ENCODE measurements at regions not wholly inside any gene's neighbourhood (a gene's known extent, or its start where the extent isn't known, plus 50 kb on each side); places are given as distances from the start of the nearest gene placed in this dataset.

- H3K36me3 ChIP-seq (replicated peaks in 1 of 2; ENCODE audit: control insufficient read depth in 1 of 2, insufficient read depth in 2 of 2, low read length in 2 of 2) = no peaks in the 10 kb centered on the region
- no peaks in the 10 kb centered on the region for H3K27me3 ChIP-seq (ENCODE audit: control insufficient read depth in 2 of 2, insufficient read depth in 2 of 2, low read length in 2 of 2)
- no peak overlapping the region for H3K4me3 ChIP-seq (replicated peaks in 1 of 3; ENCODE audit: low read depth in 2 of 3, low read length in 3 of 3)
- H2AFZ ChIP-seq (ENCODE audit: insufficient read depth, low read depth, low read length, poor library complexity, severe bottlenecking) = no peak overlapping the region
- no peak overlapping the region for H3K9ac ChIP-seq (ENCODE audit: insufficient read depth, low read length, poor library complexity, severe bottlenecking)
- intact Hi-C loops (cut with micrococcal nuclease) = loop anchor here in 1 of 2 donors (10.0 kb wide), 1 partner anchor 274 kb away; no protein-coding TSS in a partner anchor
- TF ChIP-seq CTCF (IDR thresholded peaks at IDR 0.05) = no peak
- no peak overlapping the region for H3K27ac Mint-ChIP-seq
- no peaks in the 10 kb centered on the region for H4K20me1 ChIP-seq (ENCODE audit: insufficient read depth, low read length)
- peaks cover 30% of the 10 kb centered on the region for H3K4me1 Mint-ChIP-seq
- H3K9me3 ChIP-seq (replicated peaks in 1 of 2; ENCODE audit: control insufficient read depth in 1 of 2, insufficient read depth in 1 of 2, low read length in 2 of 2) = no peaks in the 10 kb centered on the region
- no peak overlapping the region for H3K27ac ChIP-seq (ENCODE audit: low read depth in 1 of 2, low read length in 2 of 2)
- peaks cover 20 to 24% of the 10 kb centered on the region in 2 donors for H3K4me1 ChIP-seq (ENCODE audit: control insufficient read depth in 1 of 2, insufficient read depth in 2 of 2, low read length in 2 of 2)
- peak in 2 of 3 donors; percentile 25 to 46 for DNase-seq
- H3K27me3 Mint-ChIP-seq (ENCODE audit: low read depth in 3 of 3) = peaks cover 0 to 6% (median 1%) of the 10 kb centered on the region in 3 donors
- H3K79me2 ChIP-seq (ENCODE audit: insufficient read depth, low read length) = no peaks in the 10 kb centered on the region
- H3K36me3 Mint-ChIP-seq = peaks cover 0 to 2% of the 10 kb centered on the region in 2 donors
- H3K4me2 ChIP-seq (replicated peaks; ENCODE audit: extremely low read depth, low read length, poor library complexity, severe bottlenecking) = no peak overlapping the region
- no peak overlapping the region for H3K4me3 Mint-ChIP-seq
- no peaks in the 10 kb centered on the region for H3K9me3 Mint-ChIP-seq
- no CpG with 5 or more reads among the region's 1 CpG for WGBS (ENCODE audit: insufficient coverage)
These were observed 131.3 kb upstream of the ABCA1 start for GRCh38 chr9:105059252-105059651.

- 91% methylated on average over 4 of the region's 7 CpGs for WGBS (ENCODE audit: insufficient coverage)
- Mint-ChIP-seq H3K4me3 (no peak overlapping the region), H3K9me3 (no peaks in the 10 kb centered on the region), H3K36me3 (peaks cover 0 to 3% of the 10 kb centered on the region in 2 donors), H3K27ac (peak overlapping the region in 6 of 7 donors; percentile 8 to 98 (median 69)), H3K4me1 (peaks cover 51% of the 10 kb centered on the region), H3K27me3 (ENCODE audit: low read depth in 3 of 3) (peaks cover 0 to 6% (median 1%) of the 10 kb centered on the region in 3 donors)
- no peaks in the 10 kb centered on the region for H3K27me3 ChIP-seq (ENCODE audit: control insufficient read depth in 2 of 2, insufficient read depth in 2 of 2, low read length in 2 of 2)
- peak in 1 of 3 donors; percentile 57 for DNase-seq
- H3K9me3 ChIP-seq (replicated peaks in 1 of 2; ENCODE audit: control insufficient read depth in 1 of 2, insufficient read depth in 1 of 2, low read length in 2 of 2) = no peaks in the 10 kb centered on the region
- H3K79me2 ChIP-seq (ENCODE audit: insufficient read depth, low read length) = no peaks in the 10 kb centered on the region
- no peak overlapping the region for H3K4me2 ChIP-seq (replicated peaks; ENCODE audit: extremely low read depth, low read length, poor library complexity, severe bottlenecking)
- no peak overlapping the region for H3K4me3 ChIP-seq (replicated peaks in 1 of 3; ENCODE audit: low read depth in 2 of 3, low read length in 3 of 3)
- intact Hi-C loops (cut with micrococcal nuclease) = loop anchor here (5.0 to 10.0 kb wide), 2 partner anchors 135 to 188 kb away; partner anchors contain the start of gene ABCA1 (in 1 of the 2)
- no peak overlapping the region for H2AFZ ChIP-seq (ENCODE audit: insufficient read depth, low read depth, low read length, poor library complexity, severe bottlenecking)
- H3K4me1 ChIP-seq (ENCODE audit: control insufficient read depth in 1 of 2, insufficient read depth in 2 of 2, low read length in 2 of 2) = peaks cover 45 to 51% of the 10 kb centered on the region in 2 donors
- no peak overlapping the region for H3K9ac ChIP-seq (ENCODE audit: insufficient read depth, low read length, poor library complexity, severe bottlenecking)
- H4K20me1 ChIP-seq (ENCODE audit: insufficient read depth, low read length) = no peaks in the 10 kb centered on the region
- no peaks in the 10 kb centered on the region for H3K36me3 ChIP-seq (replicated peaks in 1 of 2; ENCODE audit: control insufficient read depth in 1 of 2, insufficient read depth in 2 of 2, low read length in 2 of 2)
- no peak overlapping the region for H3K27ac ChIP-seq (ENCODE audit: low read depth in 1 of 2, low read length in 2 of 2)
- no peak for TF ChIP-seq CTCF (IDR thresholded peaks at IDR 0.05)
These were observed 134.4 kb upstream of the ABCA1 start for GRCh38 chr9:105062222-105062855.

Measured in CD14-positive monocyte (primary cell).